HG02852 (cell line): ENCODE measurements at regions not wholly inside any gene's neighbourhood (a gene's known extent, or its start where the extent isn't known, plus 50 kb on each side); places are given as distances from the start of the nearest gene placed in this dataset.

Experiments
- ATAC-seq: cut with Tn5 transposase; IDR thresholded peaks from one replicate; pipeline ENCODE4 v1.9.1; 2021; ENCODE audit warnings: mild to moderate bottlenecking, moderate library complexity; ENCODE audit not compliant: unreplicated experiment

DNA sequence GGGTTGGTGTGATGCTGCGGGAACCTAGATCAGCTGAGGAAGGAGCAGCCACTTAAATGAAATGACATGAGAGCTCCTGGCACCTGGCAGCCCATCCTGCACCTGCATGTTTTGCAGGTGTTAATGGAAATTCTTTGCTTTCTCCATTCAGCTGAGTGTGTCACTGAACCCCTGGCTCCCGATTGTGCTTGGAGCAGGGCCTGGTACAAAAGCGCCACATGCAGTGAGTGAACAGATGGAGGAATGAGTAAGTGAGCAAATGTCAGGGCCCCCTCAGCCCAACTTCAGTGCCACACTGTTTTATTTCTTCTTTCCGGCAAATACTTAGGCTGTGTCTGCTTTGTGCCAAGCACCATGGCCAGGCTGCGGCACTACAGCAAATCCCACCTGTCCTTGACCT lies 132.2 kb downstream of the ASB7 start:
- ATAC-seq: no peak

DNA sequence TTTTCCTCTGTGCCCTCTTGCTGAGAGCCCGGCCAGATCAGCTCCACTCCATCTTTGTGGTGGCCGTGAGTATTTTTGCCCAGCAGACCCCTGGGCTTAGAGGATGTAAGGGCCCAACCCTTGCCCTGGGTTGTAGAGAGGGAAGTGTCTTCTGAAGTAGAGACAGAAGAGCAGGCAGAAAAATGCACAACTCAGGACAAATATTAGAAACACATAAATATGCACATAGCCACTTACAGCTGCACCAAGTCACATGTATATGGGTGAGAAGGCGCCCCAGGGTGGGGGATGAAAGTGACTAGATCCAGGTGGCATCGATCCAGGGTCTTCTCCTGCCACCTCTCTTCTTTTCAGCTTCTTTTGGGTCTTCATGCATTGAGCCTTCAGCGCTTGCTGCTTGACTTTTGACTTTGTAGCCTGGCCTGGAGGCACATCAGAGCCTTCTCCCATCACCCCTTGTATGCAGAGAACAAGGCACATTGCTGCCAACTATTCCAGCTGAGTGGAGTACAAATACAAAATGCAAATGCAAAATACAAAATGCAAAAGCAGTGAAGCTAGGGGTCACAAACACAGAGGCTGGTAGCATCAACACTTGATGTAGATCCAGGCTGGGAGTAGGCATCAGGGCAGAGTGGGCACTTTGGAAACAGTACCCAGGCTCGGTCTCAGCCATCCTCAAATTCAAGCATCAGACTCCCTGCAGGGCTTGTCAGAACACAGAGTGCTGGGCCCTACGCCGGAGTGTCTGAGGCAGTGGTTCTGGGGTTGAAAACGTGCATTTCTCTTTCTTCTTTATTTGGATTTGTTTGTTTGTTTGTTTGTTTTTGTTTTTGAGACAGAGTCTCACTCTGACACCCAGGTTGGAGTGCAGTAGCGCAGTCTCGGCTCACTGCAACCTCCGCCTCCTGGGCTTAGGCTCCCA lies 133.0 kb downstream of the ASB7 start:
- no peak for ATAC-seq

DNA sequence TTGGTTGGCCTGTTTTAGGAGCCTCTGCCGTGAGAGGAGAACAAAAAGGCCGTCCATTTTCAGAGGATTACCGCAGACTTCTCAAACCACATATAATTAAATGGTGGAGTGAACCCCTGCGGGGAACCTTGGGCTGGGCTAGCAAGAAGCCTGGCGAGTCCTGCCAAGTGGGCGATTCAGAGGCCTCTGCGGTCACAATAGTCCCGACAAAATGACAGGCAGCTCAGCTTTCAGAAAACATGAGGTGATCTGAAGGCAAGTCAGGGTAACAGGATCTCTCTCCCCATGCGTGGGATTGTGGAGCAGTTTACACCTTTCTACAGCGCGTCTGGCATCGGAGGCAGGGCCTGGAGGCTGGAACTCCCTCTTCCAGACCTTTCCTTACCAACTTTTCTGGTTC lies 134.8 kb downstream of the ASB7 start:
- no peak for ATAC-seq

DNA sequence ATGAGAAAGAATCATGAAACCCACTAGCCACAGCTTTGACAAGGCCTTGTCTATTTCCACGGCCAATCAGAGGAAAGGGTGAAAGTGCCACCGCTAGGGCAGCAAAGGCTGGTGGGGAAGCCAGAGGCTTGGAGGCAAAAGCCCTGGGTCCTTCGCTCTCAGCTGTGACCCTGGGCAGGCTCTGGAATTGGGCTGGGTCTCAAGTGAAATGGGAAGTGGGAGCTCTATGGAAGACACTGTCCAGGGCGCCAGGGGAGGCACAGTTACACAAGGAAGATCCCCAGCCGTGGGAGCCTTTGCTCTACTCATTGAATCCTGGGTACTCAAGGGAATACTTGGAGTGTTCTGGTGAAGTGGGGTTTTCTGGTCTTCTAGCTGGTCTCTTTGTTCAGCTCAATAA lies 136.2 kb downstream of the ASB7 start:
- no peak for ATAC-seq

DNA sequence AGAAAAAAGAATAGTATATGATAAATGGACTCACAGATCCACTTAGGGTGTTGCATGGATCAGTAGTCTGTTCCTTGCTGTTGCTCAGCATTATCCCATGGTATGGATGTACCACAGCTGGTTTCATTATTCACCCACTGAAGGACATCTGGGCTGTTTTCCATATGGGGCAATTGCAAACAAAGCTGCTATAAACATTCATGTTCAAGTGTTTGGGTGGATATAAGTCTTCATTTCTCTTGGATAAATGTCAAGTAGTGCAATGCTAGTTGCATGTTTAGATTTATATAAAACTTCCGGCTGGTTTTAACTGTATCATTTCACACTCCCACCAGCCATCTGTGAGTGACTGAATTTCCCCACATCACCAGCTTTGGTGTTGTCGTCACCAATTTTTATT lies 137.7 kb downstream of the ASB7 start:
- no peak for ATAC-seq

DNA sequence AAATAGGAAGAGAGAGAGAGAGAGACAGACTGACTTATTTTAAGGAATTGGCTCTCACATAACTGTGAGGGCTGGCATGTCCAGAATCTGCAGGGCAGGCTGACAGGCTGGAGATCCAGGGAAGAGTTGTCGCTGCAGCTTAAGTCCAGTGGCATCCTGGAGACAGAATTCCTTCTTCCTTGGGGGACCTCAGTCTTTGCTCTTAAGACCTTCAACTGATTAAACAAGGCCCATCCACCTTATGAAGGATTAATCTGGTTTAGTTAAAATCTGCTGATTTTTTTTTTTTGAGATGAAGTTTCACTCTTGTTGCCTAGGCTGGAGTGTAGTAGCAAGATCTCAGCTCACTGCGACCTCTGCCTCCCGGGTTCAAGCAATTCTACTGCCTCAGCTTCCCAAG lies 128.0 kb upstream of the ALDH1A3 start:
- ATAC-seq: no peak

DNA sequence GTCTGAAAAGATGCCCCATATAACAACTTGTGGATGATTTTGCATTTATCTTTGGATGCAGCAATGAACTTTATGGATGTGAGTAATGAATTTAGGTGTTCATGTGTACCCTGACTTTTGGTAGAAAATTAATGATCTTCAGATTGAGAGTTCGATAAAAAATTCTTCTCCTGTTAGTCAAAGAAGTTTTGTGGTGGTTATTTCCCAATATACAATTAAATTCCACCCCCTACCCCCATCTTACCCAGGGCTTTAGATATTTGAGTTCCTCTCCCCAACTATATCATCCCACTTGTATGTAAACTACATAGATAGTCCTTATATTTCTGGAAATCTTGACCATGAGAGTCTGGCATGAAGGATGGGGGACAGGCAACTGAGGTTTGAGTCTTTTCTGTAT lies 126.1 kb upstream of the ALDH1A3 start:
- no peak for ATAC-seq

DNA sequence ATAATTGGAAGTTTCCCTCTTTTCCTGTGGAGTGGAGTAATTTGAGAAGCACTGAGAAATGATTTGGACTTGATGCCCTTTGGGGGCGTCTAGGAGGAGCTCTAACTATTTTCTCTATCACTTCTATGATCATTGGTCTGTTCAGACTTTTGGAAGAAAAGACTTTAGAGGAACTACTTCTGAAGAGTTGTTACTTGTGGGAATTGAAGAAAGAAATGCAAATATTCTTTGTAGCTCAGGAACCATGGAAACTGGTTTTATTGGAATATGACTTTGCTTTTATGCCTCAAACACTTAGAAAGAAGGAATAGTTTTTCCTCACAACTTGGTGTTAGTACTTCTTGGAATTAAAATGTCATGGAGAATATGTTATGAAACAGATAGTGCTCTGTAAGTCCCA lies 122.0 kb upstream of the ALDH1A3 start:
- ATAC-seq: no peak

DNA sequence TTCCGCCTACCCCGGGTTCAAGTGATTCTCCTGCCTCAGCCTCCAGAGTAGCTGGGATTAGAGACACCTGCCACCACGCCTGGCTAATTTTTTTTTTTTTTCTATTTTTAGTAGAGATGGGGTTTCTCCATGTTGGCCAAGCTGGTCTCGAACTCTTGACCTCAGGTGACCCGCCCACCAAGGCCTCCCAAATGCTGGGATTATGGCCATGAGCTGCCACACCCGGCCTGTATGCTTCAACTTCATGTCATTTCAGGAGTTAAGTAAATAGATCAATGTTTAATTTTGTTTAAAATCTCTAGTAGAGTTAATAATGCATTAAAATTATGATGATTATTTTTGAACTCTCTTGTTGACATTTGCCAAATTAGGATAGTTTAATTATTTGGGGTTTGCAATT lies 121.1 kb upstream of the ALDH1A3 start:
- no peak for ATAC-seq

DNA sequence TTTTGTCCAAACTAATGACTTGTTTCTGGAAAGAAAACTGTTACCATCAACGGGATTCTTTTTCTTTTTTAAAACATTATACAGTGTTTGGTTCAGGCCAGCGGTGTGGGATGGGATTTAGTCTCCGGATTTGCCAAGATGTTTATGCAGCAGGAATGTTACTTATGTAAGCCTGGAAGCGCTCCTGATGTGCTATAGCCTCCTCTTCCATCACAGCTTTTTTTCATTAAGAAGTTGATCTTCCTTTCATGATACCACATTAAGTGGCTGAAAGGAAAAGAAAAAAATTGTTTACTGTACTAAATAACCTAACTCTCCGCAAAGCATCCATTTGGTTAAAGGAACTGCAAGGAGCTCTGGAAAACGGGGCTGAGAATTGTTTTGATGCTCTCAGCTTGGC lies 120.5 kb upstream of the ALDH1A3 start:
- ATAC-seq: no peak

DNA sequence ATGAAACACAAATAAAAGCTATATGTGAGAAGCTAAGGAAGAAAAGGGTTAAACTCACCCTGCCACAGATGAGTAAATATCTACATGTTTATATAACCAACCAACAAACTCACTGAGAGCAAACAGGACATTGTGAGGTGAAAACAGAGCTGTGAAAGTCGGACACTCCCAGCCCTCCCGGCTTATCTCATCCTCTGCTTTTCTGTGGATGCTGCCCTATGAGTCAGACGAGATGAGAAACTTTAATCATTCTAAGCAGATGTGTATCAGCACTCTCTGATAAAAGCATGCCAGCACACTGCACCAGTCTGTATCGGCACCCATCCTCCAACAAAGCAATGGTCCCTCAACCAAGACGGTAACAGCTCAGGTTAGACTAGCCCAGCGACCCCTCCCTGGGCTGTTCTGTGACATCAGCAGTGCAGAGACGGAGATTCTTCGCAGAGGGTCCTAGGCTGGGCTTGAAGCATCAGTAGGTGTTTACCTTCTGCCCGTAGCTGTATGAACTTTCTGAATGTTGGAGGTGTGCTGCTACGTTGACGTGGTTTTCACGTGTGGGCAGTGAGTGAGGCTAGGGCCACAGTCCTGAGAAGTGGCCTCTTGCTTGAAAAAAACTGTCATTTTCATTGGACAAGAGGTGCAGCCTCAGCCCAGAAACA lies 119.8 kb upstream of the ALDH1A3 start:
- ATAC-seq: no peak

DNA sequence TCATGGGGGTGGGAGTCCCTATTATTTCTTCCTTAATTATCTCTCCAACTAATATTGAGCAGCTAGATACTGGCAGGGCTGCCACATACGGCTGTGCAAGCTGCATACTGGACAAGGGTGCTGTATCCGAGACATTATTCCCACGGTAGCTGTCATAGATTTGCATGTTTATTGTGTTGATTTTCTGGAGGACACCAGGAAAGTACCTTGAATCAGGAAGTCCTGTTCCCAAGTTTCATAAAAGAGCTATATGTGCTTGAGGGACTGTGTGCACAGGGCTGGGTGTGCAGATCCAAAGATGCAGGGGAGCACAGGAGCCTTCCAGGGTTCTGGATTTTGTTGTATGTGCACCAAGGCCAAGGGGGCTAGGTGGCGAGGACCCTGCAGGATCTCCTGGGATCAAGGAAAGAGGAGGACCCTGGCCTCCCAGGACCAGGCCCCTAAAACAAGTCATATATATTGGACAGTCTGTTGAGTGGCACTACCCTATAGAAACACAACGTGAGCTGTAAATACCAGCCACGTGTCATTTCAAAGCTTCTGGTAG lies 119.2 kb upstream of the ALDH1A3 start:
- no peak for ATAC-seq

DNA sequence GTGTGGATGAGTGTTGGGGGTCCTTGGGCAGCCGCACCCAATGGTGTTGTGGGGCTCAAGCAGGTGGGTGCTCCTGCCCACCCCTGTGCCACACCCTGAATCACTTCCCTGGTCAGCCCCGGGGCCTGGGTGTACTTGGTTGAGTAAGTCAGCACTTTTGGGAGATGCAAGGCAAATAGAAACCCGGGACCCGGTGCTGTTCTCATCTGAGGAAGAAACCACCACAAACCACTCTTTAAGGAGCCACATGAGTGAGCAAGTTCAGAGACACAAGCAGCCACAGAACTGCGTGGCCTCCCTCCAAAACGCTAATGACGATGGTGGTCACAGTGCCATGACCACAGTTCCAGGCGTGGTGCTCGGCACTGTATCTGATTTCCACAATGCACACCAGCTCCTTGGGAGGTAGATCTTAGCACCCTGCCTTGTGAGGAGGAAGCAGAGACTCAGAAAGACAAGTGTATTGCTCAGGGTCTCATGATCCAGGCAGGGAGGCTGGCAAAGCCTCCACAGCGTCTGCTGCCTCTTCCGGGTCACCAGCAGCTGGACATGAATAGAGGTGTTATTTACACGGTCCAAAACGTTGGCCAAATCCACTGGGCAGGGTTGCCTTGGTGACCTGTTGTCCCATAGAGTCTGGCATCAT lies 118.2 kb upstream of the ALDH1A3 start:
- no peak for ATAC-seq

DNA sequence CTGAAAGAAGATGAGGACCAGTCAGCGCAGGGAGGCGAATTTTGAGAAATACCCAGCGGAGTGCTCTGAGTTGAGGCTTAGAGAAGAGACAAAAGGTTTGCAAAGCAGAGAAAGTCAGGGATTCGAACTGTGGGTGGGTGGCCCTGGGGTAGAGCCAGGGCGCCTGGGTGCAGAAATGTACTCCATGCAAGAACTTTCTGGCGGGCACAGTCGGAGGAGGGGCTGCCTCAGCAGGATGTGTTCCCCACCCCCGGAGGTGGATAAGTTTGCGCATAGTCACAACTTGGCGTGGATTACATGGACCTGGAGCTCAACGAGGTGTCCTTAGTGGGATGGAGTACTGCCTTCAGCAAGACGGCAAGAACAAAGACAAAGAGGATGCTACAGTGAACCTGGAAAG lies 117.3 kb upstream of the ALDH1A3 start:
- no peak for ATAC-seq

DNA sequence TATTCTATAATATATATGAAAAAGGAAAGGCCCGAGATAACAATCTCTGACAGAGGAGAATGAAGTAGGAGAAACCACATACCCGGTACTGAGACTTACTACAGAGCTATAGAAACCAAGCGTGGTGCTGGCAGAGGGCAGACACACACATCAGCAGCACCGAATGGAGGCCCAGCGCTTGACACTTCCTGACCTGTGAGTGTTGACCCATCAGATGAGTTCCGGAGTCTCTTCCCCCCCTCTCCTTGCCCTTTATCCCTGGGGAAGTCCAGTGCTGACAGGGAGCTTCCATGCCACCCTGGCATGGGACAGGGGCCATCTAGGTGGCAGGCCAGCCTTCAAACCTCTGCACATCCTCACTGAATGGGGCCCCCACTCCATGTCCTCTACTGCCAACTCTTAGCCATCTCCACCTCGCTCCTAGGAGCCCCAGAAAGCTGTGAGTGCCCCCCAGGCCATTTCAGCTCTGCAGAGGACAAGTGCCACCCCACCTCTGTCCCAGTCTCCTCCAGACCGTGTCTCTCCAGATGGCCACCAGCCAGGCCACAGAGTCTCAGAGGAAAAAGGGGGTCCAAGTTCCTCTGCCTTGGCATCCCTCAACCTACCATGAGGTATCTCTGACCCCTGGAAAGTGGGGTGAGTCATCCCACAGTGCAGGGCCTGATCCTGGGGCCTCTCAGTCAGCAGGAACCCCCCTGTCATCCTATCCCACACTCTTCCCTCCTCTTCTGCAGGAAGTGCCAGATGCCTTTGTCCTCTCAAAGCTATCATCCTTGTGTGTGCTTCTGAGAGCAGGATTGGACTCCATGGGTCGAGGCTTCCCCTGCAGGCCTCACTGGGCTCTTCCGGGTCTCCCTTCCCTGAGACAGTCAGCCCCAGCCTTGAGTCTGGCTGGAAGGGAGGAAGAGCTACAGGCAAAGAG lies 116.5 kb upstream of the ALDH1A3 start:
- ATAC-seq: no peak

DNA sequence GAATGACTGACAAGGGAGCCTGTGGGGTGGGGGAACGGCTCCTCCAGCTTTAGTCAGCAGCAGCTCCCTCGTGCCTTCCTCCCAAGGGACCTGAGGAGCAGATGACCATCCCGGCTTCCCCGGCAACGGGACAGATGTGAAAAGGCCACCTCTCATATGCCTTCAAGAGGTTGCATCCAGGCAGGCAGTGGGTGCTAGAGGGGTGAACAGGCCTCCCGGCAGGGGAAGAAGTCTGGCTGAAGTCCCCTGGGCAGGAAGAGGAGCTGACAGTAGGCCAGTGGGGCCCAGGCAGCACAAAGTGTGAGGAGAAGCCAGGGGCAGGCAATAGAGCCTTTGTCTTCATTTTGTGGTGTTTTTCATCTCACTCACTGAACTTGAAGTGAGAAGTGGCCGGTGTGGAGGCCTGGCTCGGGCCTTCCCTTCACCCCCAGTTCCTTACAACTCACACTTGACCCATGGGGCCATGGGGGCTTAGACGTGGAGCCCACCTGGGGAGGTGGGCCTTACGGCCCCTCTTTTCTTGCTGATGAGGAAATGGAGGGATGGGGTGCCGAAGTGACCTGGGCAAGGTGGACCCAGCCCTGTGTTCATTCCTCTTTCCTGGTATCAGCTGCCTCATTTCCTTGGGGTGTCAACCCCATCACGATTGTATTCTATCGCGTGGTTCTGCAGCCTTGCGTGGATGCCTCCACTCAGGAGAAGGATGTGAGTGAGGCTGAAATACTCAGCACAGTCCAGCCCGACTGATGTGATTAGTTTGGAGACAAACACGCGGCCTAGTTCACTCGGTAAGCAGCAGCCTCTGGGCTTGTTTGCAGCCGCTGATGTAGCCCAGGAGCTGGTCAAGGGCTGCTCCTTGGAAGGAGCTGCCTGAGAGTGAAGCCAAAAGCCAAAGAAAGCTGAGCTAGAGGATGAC lies 115.5 kb upstream of the ALDH1A3 start:
- ATAC-seq: no peak

DNA sequence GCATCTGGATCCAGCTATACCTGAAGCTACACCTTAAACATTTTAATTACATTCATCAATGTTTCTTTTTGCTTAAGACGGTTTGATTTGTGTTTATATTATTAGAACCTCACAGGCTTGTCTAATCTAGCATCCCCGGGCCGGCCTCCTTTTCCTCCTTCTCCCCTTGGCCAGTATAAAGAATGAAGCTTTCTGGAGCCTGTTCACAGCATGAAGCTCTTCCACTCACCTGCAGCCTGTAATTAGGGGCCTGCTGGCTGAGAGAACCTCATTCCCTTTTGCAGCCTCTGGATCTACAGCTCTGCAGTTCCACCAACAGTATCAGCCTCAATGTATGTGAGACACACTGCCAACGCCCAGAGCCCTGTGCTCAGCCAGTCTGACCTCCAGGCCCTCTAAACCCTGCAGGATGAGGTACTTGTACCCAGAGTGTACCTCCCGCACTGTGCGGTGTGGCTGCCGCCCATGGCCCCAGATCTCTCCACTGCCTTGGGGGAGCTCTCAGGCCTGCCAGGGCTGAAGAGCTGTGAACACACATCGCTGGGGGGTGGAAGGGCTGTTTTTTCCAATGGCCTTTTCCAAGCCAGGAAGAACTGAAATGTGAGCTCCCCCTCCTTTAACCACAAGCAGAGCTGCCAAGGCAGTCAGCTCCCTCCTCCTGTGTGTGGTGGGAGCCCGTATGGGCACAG lies 114.7 kb upstream of the ALDH1A3 start:
- ATAC-seq: no peak

DNA sequence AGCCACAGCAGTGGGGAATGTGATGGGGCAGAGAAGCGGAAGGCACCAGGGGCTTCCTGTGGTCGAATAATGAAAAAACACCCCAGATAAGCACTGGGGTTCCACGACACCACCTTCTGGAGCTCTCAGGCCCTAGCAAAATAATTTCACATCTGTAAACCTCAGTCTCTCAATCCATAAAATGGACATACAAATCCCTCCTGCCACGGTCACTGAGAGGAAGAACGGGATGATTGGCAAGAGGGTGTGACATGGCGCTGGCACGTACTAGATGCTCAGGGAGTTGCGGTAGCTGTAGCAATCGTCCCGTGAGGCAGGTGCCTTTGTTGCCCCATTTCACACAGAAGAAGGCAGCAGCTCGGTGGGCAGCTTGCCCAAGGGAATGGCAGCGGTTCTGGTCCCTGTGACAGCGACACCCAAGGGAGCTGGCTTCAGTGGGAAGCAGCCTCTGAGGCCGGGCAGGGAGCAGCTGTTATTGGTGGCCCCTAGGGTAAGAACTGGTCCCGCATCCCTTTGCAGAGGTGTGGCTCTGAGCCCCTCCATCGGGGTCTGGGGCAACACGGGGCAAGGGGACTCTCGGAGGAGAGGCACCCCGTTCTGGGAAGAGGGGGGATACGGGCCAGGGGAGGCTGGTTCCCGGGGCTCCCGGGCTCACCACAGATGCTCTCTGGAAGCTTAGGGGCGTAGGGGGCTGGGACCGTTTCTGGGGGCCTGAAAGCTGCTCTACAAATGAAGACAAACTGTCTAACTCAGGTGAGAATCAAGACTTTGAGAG lies 114.0 kb upstream of the ALDH1A3 start:
- no peak for ATAC-seq
